Loucy (cell line): ENCODE measurements at regions not wholly inside any gene's neighbourhood (a gene's known extent, or its start where the extent isn't known, plus 50 kb on each side); places are given as distances from the start of the nearest gene placed in this dataset.

Experiments
- CTCF ChIP-seq: fragments of 200-600 bp; sonication (generic); conservative IDR thresholded peaks from 2 replicates; pipeline ENCODE4 v1.5.1; 2014; ENCODE audit warnings: mild to moderate bottlenecking, antibody characterized with exemption, low read length
- EZH2phosphoT487 ChIP-seq: fragments of 200-600 bp; IDR thresholded peaks from 2 replicates; pipeline ENCODE4 v1.6.1; 2018; ENCODE audit warnings: antibody characterized with exemption, mild to moderate bottlenecking, moderate library complexity, borderline replicate concordance

GRCh38 chr6:51107769-51108203 is 289.1 kb downstream of the TFAP2B start:
- TF ChIP-seq CTCF (no peak), EZH2phosphoT487 (no peak)
